H9 (cell line): ENCODE measurements at regions not wholly inside any gene's neighbourhood (a gene's known extent, or its start where the extent isn't known, plus 50 kb on each side); places are given as distances from the start of the nearest gene placed in this dataset.
A peak's percentile ranks its signal among the peaks of the same experiment; 100 is the strongest.

Experiments
- DNase-seq: peaks from one replicate; pipeline ENCODE4 v3.0.0-alpha.2; 2017
- H2AFZ ChIP-seq: one replicate; pipeline ENCODE4 v1.6.1; 2013; ENCODE audit warnings: mild to moderate bottlenecking, low read length, control low read depth, moderate library complexity
- H2AK5ac ChIP-seq: 2 replicates; pipeline ENCODE4 v1.6.1; 2013; ENCODE audit warnings: low read length, control low read depth, mixed read lengths; ENCODE audit not compliant: insufficient read length
- H2BK120ac ChIP-seq: one replicate; pipeline ENCODE4 v1.6.1; 2013; ENCODE audit warnings: low read depth, mild to moderate bottlenecking, low read length, control low read depth, inconsistent platforms; ENCODE audit not compliant: poor library complexity, severe bottlenecking
- H2BK12ac ChIP-seq: 2 replicates; pipeline ENCODE4 v1.6.1; 2013; ENCODE audit warnings: low read length, control low read depth, mixed read lengths, low read depth; ENCODE audit not compliant: insufficient read length
- H2BK15ac ChIP-seq: 2 replicates; pipeline ENCODE4 v1.6.1; 2013; ENCODE audit warnings: low read depth, low read length, control low read depth
- H2BK20ac ChIP-seq: one replicate; pipeline ENCODE4 v1.6.1; 2013; ENCODE audit warnings: low read depth, mild to moderate bottlenecking, low read length, control low read depth, inconsistent platforms; ENCODE audit not compliant: poor library complexity, severe bottlenecking
- H2BK5ac ChIP-seq: 2 replicates; pipeline ENCODE4 v1.6.1; 2013; ENCODE audit warnings: low read length, control low read depth, mixed read lengths; ENCODE audit not compliant: insufficient read length
- H3K14ac ChIP-seq: 2 replicates; pipeline ENCODE4 v1.6.1; 2013; ENCODE audit warnings: low read length, control low read depth; ENCODE audit not compliant: insufficient read depth
- H3K18ac ChIP-seq: 2 replicates; pipeline ENCODE4 v1.6.1; 2013; ENCODE audit warnings: low read depth, mild to moderate bottlenecking, mixed read lengths, low read length, control low read depth; ENCODE audit not compliant: insufficient read length
- H3K23ac ChIP-seq: 2 replicates; pipeline ENCODE4 v1.6.1; 2013; ENCODE audit warnings: low read length, control low read depth, mixed read lengths, low read depth; ENCODE audit not compliant: insufficient read length
- H3K23me2 ChIP-seq: 2 replicates; pipeline ENCODE4 v1.6.1; 2013; ENCODE audit warnings: low read depth, mild to moderate bottlenecking, mixed read lengths, low read length, control low read depth; ENCODE audit not compliant: insufficient read length, poor library complexity, severe bottlenecking
- H3K27ac ChIP-seq: 2 replicates; pipeline ENCODE4 v1.5.1; 2013; ENCODE audit warnings: low read length, control low read depth, mixed read lengths, low read depth; ENCODE audit not compliant: insufficient read length
- H3K27me3 ChIP-seq: 2 replicates; pipeline ENCODE4 v1.6.1; 2013; ENCODE audit warnings: low read length, control low read depth, inconsistent platforms; ENCODE audit not compliant: insufficient read depth
- H3K4ac ChIP-seq: 2 replicates; pipeline ENCODE4 v1.6.1; 2013; ENCODE audit warnings: low read depth, mild to moderate bottlenecking, control low read depth, inconsistent platforms, low read length, moderate library complexity
- H3K4me1 ChIP-seq: 2 replicates; pipeline ENCODE4 v1.6.1; 2013; ENCODE audit warnings: low read length, control low read depth, inconsistent platforms; ENCODE audit not compliant: insufficient read depth
- H3K4me2 ChIP-seq: 2 replicates; pipeline ENCODE4 v1.6.1; 2013; ENCODE audit warnings: low read length, control low read depth, mixed read lengths; ENCODE audit not compliant: insufficient read length, insufficient read depth
- H3K56ac ChIP-seq: 2 replicates; pipeline ENCODE4 v1.6.1; 2013; ENCODE audit warnings: low read depth, mild to moderate bottlenecking, mixed read lengths, low read length, control low read depth; ENCODE audit not compliant: insufficient read length
- H3K79me1 ChIP-seq: 2 replicates; pipeline ENCODE4 v1.6.1; 2013; ENCODE audit warnings: low read depth, mild to moderate bottlenecking, moderate library complexity, low read length, control low read depth, inconsistent platforms; ENCODE audit not compliant: insufficient read depth, poor library complexity, severe bottlenecking
- H3K79me2 ChIP-seq: 2 replicates; pipeline ENCODE4 v1.6.1; 2013; ENCODE audit warnings: low read length, control low read depth, inconsistent platforms; ENCODE audit not compliant: insufficient read depth
- H3K9ac ChIP-seq: 2 replicates; pipeline ENCODE4 v1.6.1; 2013; ENCODE audit warnings: low read length, control low read depth, mixed read lengths; ENCODE audit not compliant: insufficient read length; ENCODE audit errors: extremely low read depth
- H3K9me3 ChIP-seq: one replicate; pipeline ENCODE4 v1.6.1; 2013; ENCODE audit warnings: low read depth, low read length, inconsistent platforms; ENCODE audit not compliant: control insufficient read depth
- H3T11ph ChIP-seq: one replicate; pipeline ENCODE4 v1.6.1; 2013; ENCODE audit warnings: mild to moderate bottlenecking, low read length, control low read depth, inconsistent platforms
- H4K20me1 ChIP-seq: one replicate; pipeline ENCODE4 v1.6.1; 2013; ENCODE audit not compliant: control insufficient read depth, insufficient read length, insufficient read depth
- H4K5ac ChIP-seq: 2 replicates; pipeline ENCODE4 v1.6.1; 2013; ENCODE audit warnings: low read depth, mild to moderate bottlenecking, mixed read lengths, low read length, control low read depth; ENCODE audit not compliant: insufficient read length
- H4K8ac ChIP-seq: replicated peaks from 2 replicates; pipeline ENCODE4 v1.6.1; 2013; ENCODE audit warnings: low read length, control low read depth, mixed read lengths, low read depth; ENCODE audit not compliant: insufficient read length
- H4K91ac ChIP-seq: 2 replicates; pipeline ENCODE4 v1.6.1; 2013; ENCODE audit warnings: low read depth, mild to moderate bottlenecking, moderate library complexity, mixed read lengths, low read length, control low read depth; ENCODE audit not compliant: insufficient read length
- H3K27ac Mint-ChIP-seq, 3 experiments: 2 replicates in 2 of 3; 3 replicates in 1 of 3; pipeline ENCODE4 v1.8.0; 2020 to 2021; ENCODE audit warnings: mixed read lengths in 3 of 3, mild to moderate bottlenecking in 1 of 3, moderate library complexity in 1 of 3
- H3K27me3 Mint-ChIP-seq: 2 replicates; pipeline ENCODE4 v1.8.0; 2021; ENCODE audit warnings: low read depth, mild to moderate bottlenecking, moderate library complexity, mixed read lengths
- H3K36me3 Mint-ChIP-seq, 3 experiments: 2 replicates in 2 of 3; 3 replicates in 1 of 3; pipeline ENCODE4 v1.8.0; 2020 to 2021; ENCODE audit warnings: low read depth in 3 of 3, mixed read lengths in 3 of 3; ENCODE audit not compliant: insufficient read depth in 1 of 3
- H3K4me1 Mint-ChIP-seq, 2 experiments: 2 replicates each; pipeline ENCODE4 v1.8.0; 2020; ENCODE audit warnings: mixed read lengths in 2 of 2
- H3K4me3 Mint-ChIP-seq, 2 experiments: 2 replicates in 1 of 2; 3 replicates in 1 of 2; pipeline ENCODE4 v1.8.0; 2020 to 2021; ENCODE audit warnings: mild to moderate bottlenecking in 2 of 2, mixed read lengths in 2 of 2, moderate library complexity in 1 of 2
- H3K9me3 Mint-ChIP-seq, 2 experiments: 2 replicates in 1 of 2; 3 replicates in 1 of 2; pipeline ENCODE4 v1.8.0; 2020; ENCODE audit warnings: mild to moderate bottlenecking in 2 of 2, mixed read lengths in 2 of 2, moderate library complexity in 1 of 2
- WGBS: extraction: QIAGEN DNeasy Blood & Tissue Kit; methylation state at CpG from one replicate; pipeline ENCODE4 v1.1.7; 2013; ENCODE audit warnings: missing lambda C conversion rate, low lambda C conversion rate, mixed read lengths; ENCODE audit not compliant: insufficient read length; ENCODE audit errors: extremely low coverage; 5-methylcytosine and 5-hydroxymethylcytosine counted together
- TF ChIP-seq, protein P1 (sequence below): fragments of 200-600 bp; sonication (generic); conservative IDR thresholded peaks from 3 replicates; pipeline ENCODE4 v1.8.0; 2021; ENCODE audit warnings: antibody characterized with exemption, mild to moderate bottlenecking

DNA sequence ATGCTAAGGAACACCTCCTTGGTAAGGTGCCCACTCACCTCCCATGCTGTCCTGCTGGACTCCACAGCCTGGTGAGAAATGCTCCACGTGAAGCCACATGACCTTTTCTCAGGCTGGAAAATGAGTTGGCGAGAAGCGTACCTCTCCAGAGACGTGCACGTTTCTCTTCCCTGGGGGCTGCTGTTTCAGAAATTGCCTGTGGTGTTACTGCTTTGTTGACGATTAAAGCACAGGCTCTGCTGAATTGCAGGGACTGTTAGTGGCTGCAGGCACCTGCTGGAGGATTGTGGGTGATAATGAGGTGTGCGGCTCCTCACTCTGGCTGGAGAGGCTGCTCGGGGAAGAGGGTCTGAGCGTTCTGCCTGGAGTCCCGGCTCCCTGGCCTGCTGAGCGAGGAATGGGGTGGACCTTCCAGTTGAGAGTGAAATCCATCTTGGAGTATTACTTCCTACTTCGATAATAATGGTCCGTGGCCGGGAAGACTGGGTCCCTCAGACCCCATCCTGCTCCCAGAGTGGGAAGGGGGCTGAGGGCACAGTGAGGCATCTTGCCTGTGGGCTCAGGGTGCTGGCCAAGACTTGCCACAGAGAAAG lies 199.3 kb upstream of the HDAC4 start:
- H3K27ac Mint-ChIP-seq = no peak overlapping the region

More for the DNA sequence above, 199.3 kb upstream of the HDAC4 start:
- no peak overlapping the region for H4K91ac ChIP-seq
- H3K4ac ChIP-seq = no peak overlapping the region
- no peak overlapping the region for H4K8ac ChIP-seq
- Mint-ChIP-seq H3K4me1 (peaks cover 25 to 27% of the 10 kb centered on the region in 2 experiments), H3K4me3 (no peak overlapping the region), H3K27me3 (peaks cover 40% of the 10 kb centered on the region), H3K36me3 (peaks cover 0 to 5% (median 2%) of the 10 kb centered on the region in 3 experiments; a peak in 3 of 7 replicates), H3K9me3 (peaks cover 0 to 8% of the 10 kb centered on the region in 2 experiments; a peak in 4 of 5 replicates)
- H2BK120ac ChIP-seq = no peak overlapping the region
- H3K27me3 ChIP-seq = no peaks in the 10 kb centered on the region
- no peak overlapping the region for H2AK5ac ChIP-seq
- peak; percentile 19 for DNase-seq
- no peak overlapping the region for H3K56ac ChIP-seq
- H3T11ph ChIP-seq = no peak overlapping the region
- H3K9me3 ChIP-seq = no peaks in the 10 kb centered on the region
- no peak overlapping the region for H2BK20ac ChIP-seq
- no peak overlapping the region for H3K14ac ChIP-seq
- H2BK15ac ChIP-seq = no peak overlapping the region
- TF ChIP-seq, protein P1, sequence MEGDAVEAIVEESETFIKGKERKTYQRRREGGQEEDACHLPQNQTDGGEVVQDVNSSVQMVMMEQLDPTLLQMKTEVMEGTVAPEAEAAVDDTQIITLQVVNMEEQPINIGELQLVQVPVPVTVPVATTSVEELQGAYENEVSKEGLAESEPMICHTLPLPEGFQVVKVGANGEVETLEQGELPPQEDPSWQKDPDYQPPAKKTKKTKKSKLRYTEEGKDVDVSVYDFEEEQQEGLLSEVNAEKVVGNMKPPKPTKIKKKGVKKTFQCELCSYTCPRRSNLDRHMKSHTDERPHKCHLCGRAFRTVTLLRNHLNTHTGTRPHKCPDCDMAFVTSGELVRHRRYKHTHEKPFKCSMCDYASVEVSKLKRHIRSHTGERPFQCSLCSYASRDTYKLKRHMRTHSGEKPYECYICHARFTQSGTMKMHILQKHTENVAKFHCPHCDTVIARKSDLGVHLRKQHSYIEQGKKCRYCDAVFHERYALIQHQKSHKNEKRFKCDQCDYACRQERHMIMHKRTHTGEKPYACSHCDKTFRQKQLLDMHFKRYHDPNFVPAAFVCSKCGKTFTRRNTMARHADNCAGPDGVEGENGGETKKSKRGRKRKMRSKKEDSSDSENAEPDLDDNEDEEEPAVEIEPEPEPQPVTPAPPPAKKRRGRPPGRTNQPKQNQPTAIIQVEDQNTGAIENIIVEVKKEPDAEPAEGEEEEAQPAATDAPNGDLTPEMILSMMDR = no peak
- no peak overlapping the region for H3K27ac ChIP-seq
- H3K9ac ChIP-seq = no peak overlapping the region
- H3K23me2 ChIP-seq = no peaks in the 10 kb centered on the region
- no peak overlapping the region for H2AFZ ChIP-seq
- no peaks in the 10 kb centered on the region for H3K79me2 ChIP-seq
- no peak overlapping the region for H2BK5ac ChIP-seq
- no peak overlapping the region for H3K23ac ChIP-seq
- no peak overlapping the region for H2BK12ac ChIP-seq
- H3K18ac ChIP-seq = no peak overlapping the region
- no peaks in the 10 kb centered on the region for H4K20me1 ChIP-seq
- no peaks in the 10 kb centered on the region for H3K4me1 ChIP-seq
- H3K79me1 ChIP-seq = no peaks in the 10 kb centered on the region
- no CpG with 5 or more reads among the region's 14 CpGs for WGBS
- H4K5ac ChIP-seq = no peak overlapping the region
- no peak overlapping the region for H3K4me2 ChIP-seq
